ENCODE measurements at regions not wholly inside any gene's neighbourhood (a gene's known extent, or its start where the extent isn't known, plus 50 kb on each side); places are given as distances from the start of the nearest gene placed in this dataset.

DNA sequence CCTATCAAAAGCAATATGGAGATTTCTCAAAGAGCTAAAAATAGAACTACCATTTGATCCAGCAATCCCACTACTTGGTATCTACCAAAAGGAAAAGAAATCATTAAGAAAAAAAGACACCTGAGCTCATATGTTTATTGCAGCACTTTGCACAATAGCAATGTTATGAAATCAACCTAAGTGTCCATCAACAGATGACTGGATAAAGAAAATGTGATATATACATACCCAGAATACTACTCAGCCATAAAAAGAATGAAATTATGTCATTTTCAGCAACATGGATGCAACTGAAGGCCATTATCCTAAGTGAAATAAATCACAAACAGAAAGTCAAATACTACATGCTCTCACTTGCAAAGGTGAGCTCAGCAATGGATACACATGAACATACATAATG lies 1565.5 kb upstream of the RAG2 start (continued):
- TF ChIP-seq, protein P1, sequence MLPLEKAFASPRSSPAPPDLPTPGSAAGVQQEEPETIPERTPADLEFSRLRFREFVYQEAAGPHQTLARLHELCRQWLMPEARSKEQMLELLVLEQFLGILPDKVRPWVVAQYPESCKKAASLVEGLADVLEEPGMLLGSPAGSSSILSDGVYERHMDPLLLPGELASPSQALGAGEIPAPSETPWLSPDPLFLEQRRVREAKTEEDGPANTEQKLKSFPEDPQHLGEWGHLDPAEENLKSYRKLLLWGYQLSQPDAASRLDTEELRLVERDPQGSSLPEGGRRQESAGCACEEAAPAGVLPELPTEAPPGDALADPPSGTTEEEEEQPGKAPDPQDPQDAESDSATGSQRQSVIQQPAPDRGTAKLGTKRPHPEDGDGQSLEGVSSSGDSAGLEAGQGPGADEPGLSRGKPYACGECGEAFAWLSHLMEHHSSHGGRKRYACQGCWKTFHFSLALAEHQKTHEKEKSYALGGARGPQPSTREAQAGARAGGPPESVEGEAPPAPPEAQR (CRISPR knock-in tag; IDR thresholded peaks at IDR 0.05) = no peak

DNA sequence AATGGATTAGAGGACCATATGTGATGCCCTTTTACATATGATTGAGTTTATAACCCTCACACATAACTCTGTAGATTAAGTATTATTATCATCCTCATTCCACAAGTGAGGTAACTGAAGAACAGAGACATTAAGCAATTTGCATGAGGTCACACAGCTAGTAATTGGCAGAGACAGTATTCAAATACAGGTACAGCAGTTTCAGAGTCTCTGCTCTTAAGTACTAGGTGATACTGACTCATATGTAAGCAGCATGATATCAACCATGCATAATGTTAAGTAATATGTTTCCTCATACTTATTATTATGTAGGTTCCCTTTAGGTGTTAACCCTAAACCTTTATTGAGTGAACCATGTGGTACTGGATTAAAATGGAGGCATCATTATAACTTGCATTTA lies 1562.4 kb upstream of the RAG2 start:
- ATAC-seq (no peak), DNase-seq (ENCODE audit: low spot score) (no peak)
- no peaks in the 10 kb centered on the region for H3K4me1 Mint-ChIP-seq
- peaks cover 82% of the 10 kb centered on the region for H3K9me3 Mint-ChIP-seq
- peaks cover 6% of the 10 kb centered on the region for H3K27me3 Mint-ChIP-seq (ENCODE audit: low read depth)
- CTCF ChIA-PET = no interaction called here
- POLR2A ChIA-PET = no interaction called here
- H3K4me3 Mint-ChIP-seq = no peak overlapping the region
- peaks cover 66% of the 10 kb centered on the region for H3K36me3 Mint-ChIP-seq
- no peak overlapping the region for H3K27ac Mint-ChIP-seq
- TF ChIP-seq, protein P2, sequence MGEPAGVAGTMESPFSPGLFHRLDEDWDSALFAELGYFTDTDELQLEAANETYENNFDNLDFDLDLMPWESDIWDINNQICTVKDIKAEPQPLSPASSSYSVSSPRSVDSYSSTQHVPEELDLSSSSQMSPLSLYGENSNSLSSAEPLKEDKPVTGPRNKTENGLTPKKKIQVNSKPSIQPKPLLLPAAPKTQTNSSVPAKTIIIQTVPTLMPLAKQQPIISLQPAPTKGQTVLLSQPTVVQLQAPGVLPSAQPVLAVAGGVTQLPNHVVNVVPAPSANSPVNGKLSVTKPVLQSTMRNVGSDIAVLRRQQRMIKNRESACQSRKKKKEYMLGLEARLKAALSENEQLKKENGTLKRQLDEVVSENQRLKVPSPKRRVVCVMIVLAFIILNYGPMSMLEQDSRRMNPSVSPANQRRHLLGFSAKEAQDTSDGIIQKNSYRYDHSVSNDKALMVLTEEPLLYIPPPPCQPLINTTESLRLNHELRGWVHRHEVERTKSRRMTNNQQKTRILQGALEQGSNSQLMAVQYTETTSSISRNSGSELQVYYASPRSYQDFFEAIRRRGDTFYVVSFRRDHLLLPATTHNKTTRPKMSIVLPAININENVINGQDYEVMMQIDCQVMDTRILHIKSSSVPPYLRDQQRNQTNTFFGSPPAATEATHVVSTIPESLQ (CRISPR knock-in tag; IDR thresholded peaks at IDR 0.05) = no peak
- TF ChIP-seq FOXJ3 (CRISPR knock-in tag; IDR thresholded peaks at IDR 0.05; ENCODE audit: borderline replicate concordance) (no peak), TCF7 (CRISPR knock-in tag; IDR thresholded peaks at IDR 0.05; ENCODE audit: low read depth) (no peak), PRRX2 (CRISPR knock-in tag; IDR thresholded peaks at IDR 0.05) (no peak), ZNF317 (CRISPR knock-in tag; IDR thresholded peaks at IDR 0.05; ENCODE audit: borderline replicate concordance, low read depth) (no peak), HMGA2 (CRISPR knock-in tag; IDR thresholded peaks at IDR 0.05) (no peak), JUN (CRISPR knock-in tag; IDR thresholded peaks at IDR 0.05) (no peak), SMAD4 (CRISPR knock-in tag; IDR thresholded peaks at IDR 0.05) (no peak), ELF4 (CRISPR knock-in tag; IDR thresholded peaks at IDR 0.05; ENCODE audit: low read depth) (no peak), SOX15 (CRISPR knock-in tag; IDR thresholded peaks at IDR 0.05) (no peak), ZNF232 (CRISPR knock-in tag; IDR thresholded peaks at IDR 0.05) (no peak), KAT7 (CRISPR knock-in tag; IDR thresholded peaks at IDR 0.05; ENCODE audit: borderline replicate concordance) (no peak), TEAD4 (CRISPR knock-in tag; IDR thresholded peaks at IDR 0.05) (no peak), SMAD3 (CRISPR knock-in tag; IDR thresholded peaks at IDR 0.05; ENCODE audit: borderline replicate concordance) (no peak)
- TF ChIP-seq, protein P3, sequence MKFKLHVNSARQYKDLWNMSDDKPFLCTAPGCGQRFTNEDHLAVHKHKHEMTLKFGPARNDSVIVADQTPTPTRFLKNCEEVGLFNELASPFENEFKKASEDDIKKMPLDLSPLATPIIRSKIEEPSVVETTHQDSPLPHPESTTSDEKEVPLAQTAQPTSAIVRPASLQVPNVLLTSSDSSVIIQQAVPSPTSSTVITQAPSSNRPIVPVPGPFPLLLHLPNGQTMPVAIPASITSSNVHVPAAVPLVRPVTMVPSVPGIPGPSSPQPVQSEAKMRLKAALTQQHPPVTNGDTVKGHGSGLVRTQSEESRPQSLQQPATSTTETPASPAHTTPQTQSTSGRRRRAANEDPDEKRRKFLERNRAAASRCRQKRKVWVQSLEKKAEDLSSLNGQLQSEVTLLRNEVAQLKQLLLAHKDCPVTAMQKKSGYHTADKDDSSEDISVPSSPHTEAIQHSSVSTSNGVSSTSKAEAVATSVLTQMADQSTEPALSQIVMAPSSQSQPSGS (CRISPR knock-in tag; IDR thresholded peaks at IDR 0.05; ENCODE audit: borderline replicate concordance, low read depth) = no peak
- TF ChIP-seq, protein P4, sequence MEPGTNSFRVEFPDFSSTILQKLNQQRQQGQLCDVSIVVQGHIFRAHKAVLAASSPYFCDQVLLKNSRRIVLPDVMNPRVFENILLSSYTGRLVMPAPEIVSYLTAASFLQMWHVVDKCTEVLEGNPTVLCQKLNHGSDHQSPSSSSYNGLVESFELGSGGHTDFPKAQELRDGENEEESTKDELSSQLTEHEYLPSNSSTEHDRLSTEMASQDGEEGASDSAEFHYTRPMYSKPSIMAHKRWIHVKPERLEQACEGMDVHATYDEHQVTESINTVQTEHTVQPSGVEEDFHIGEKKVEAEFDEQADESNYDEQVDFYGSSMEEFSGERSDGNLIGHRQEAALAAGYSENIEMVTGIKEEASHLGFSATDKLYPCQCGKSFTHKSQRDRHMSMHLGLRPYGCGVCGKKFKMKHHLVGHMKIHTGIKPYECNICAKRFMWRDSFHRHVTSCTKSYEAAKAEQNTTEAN (CRISPR knock-in tag; IDR thresholded peaks at IDR 0.05) = no peak

DNA sequence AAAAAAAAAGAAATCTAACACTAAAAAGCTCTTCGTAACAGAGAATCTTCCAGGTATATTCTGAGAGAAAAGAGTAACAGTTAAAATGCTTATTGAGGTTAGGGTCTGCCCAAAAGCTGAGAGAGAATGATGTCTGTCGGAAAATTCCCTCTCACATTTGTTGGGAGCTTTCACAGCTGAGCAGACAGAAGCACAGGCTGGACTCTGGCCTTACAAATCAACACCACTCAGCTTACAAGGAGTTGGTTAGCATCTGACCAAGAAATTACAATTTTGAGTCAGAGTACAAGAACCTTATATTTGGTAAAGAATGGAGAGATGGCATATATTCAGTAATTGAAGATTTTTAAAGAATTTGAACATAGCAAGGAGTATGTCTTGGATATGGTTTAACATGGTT lies 1561.0 kb upstream of the RAG2 start:
- Mint-ChIP-seq H3K27me3 (ENCODE audit: low read depth) (peaks cover 3% of the 10 kb centered on the region), H3K9me3 (peaks cover 69% of the 10 kb centered on the region), H3K4me3 (no peak overlapping the region)

More for the DNA sequence above, 1561.0 kb upstream of the RAG2 start:
- Mint-ChIP-seq H3K27ac (no peak overlapping the region), H3K36me3 (peaks cover 54% of the 10 kb centered on the region), H3K4me1 (0 out of 2 replicates have a peak, but pooled peaks cover under 1% of the 10 kb centered on the region)
- DNase-seq (ENCODE audit: low spot score) (no peak), ATAC-seq (no peak)
- CTCF ChIA-PET = no interaction called here
- POLR2A ChIA-PET = no interaction called here
- TF ChIP-seq, protein P5, sequence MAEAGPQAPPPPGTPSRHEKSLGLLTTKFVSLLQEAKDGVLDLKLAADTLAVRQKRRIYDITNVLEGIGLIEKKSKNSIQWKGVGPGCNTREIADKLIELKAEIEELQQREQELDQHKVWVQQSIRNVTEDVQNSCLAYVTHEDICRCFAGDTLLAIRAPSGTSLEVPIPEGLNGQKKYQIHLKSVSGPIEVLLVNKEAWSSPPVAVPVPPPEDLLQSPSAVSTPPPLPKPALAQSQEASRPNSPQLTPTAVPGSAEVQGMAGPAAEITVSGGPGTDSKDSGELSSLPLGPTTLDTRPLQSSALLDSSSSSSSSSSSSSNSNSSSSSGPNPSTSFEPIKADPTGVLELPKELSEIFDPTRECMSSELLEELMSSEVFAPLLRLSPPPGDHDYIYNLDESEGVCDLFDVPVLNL (CRISPR knock-in tag; IDR thresholded peaks at IDR 0.05; ENCODE audit: borderline replicate concordance, low read depth) = no peak
- no peak for TF ChIP-seq HMGA2 (CRISPR knock-in tag; IDR thresholded peaks at IDR 0.05)
- no peak for TF ChIP-seq RORB (CRISPR knock-in tag; IDR thresholded peaks at IDR 0.05)
- TF ChIP-seq NFE2L1 (CRISPR knock-in tag; IDR thresholded peaks at IDR 0.05) = no peak
- TF ChIP-seq, protein P6, sequence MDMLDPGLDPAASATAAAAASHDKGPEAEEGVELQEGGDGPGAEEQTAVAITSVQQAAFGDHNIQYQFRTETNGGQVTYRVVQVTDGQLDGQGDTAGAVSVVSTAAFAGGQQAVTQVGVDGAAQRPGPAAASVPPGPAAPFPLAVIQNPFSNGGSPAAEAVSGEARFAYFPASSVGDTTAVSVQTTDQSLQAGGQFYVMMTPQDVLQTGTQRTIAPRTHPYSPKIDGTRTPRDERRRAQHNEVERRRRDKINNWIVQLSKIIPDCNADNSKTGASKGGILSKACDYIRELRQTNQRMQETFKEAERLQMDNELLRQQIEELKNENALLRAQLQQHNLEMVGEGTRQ (CRISPR knock-in tag; IDR thresholded peaks at IDR 0.05) = no peak
- no peak for TF ChIP-seq MXD4 (CRISPR knock-in tag; IDR thresholded peaks at IDR 0.05; ENCODE audit: borderline replicate concordance)
- no peak for TF ChIP-seq NFYB (CRISPR knock-in tag; conservative IDR thresholded peaks at IDR 0.05; ENCODE audit: low read depth)
- TF ChIP-seq, protein P7, sequence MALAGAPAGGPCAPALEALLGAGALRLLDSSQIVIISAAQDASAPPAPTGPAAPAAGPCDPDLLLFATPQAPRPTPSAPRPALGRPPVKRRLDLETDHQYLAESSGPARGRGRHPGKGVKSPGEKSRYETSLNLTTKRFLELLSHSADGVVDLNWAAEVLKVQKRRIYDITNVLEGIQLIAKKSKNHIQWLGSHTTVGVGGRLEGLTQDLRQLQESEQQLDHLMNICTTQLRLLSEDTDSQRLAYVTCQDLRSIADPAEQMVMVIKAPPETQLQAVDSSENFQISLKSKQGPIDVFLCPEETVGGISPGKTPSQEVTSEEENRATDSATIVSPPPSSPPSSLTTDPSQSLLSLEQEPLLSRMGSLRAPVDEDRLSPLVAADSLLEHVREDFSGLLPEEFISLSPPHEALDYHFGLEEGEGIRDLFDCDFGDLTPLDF (CRISPR knock-in tag; IDR thresholded peaks at IDR 0.05) = no peak

Data from WTC11 (cell line).